PC-9 (cell line): ENCODE measurements at regions not wholly inside any gene's neighbourhood (a gene's known extent, or its start where the extent isn't known, plus 50 kb on each side); places are given as distances from the start of the nearest gene placed in this dataset.

Experiments used
- BruUV-seq: library from RNA; stranded (reverse); fragments of 400-500 nt; replicated peaks from 2 replicates; lab custom pipeline; 2021; lab: Mats Ljungman, UMichigan
- CTCF ChIA-PET: fragments of 300-600 bp; sonication (Branson Sonifier 250); formaldehyde crosslinking; loops from one replicate; lab custom pipeline; 2022; ENCODE audit warnings: antibody characterized with exemption; lab: Charles Lee
- POLR2A ChIA-PET: fragments of 300-600 bp; sonication (Branson Sonifier 250); formaldehyde crosslinking; loops from one replicate; lab custom pipeline; 2022; ENCODE audit warnings: antibody characterized with exemption; ENCODE audit not compliant: unreplicated experiment; lab: Charles Lee
- DNase-seq, 2 experiments: peaks; one replicate each; pipeline versions ENCODE4 v3.0.0 to v3.0.0-alpha.2; 2015 to 2022; ENCODE audit warnings: mixed read lengths in 1 of 2
- H2AFZ ChIP-seq: fragments of 200-600 bp; sonication (generic); 2 replicates; pipeline ENCODE4 v1.8.1; 2017; ENCODE audit warnings: antibody characterized with exemption
- H3F3A ChIP-seq: fragments of 200-600 bp; sonication (generic); 2 replicates; pipeline ENCODE4 v1.8.1; 2017; ENCODE audit warnings: antibody characterized with exemption, mild to moderate bottlenecking, low read depth; ENCODE audit not compliant: insufficient read depth
- H3K27ac ChIP-seq: fragments of 200-600 bp; sonication (generic); 2 replicates; pipeline ENCODE4 v1.6.1; 2016; ENCODE audit warnings: mixed run types
- H3K27me3 ChIP-seq: fragments of 200-600 bp; sonication (generic); 2 replicates; pipeline ENCODE4 v1.6.1; 2016; ENCODE audit warnings: low read depth, mixed run types; ENCODE audit not compliant: insufficient read depth
- H3K36me3 ChIP-seq: fragments of 200-600 bp; sonication (generic); 2 replicates; pipeline ENCODE4 v1.6.1; 2016; ENCODE audit warnings: low read depth, mixed run types
- H3K4me1 ChIP-seq: fragments of 200-600 bp; sonication (generic); replicated peaks from 2 replicates; pipeline ENCODE4 v1.6.1; 2016; ENCODE audit warnings: mixed run types; ENCODE audit not compliant: insufficient read depth
- H3K4me2 ChIP-seq: fragments of 200-600 bp; sonication (generic); 2 replicates; pipeline ENCODE4 v1.6.1; 2017; ENCODE audit warnings: mixed run types
- H3K4me3 ChIP-seq: fragments of 200-600 bp; sonication (generic); 2 replicates; pipeline ENCODE4 v1.6.1; 2016; ENCODE audit warnings: mixed run types
- H3K79me2 ChIP-seq: fragments of 200-600 bp; sonication (generic); 2 replicates; pipeline ENCODE4 v1.6.1; 2017; ENCODE audit warnings: low read depth, mixed run types
- H3K9me2 ChIP-seq: fragments of 200-600 bp; sonication (generic); 2 replicates; pipeline ENCODE4 v1.8.1; 2017; ENCODE audit warnings: mild to moderate bottlenecking; ENCODE audit not compliant: insufficient read depth
- H3K9me3 ChIP-seq: fragments of 200-600 bp; sonication (generic); 2 replicates; pipeline ENCODE4 v1.8.1; 2016; ENCODE audit warnings: low read depth; ENCODE audit not compliant: insufficient read depth
- H4K20me1 ChIP-seq: fragments of 200-600 bp; sonication (generic); 2 replicates; pipeline ENCODE4 v1.8.1; 2017; ENCODE audit not compliant: insufficient read depth
- CTCF ChIP-seq: fragments of 200-600 bp; sonication (generic); conservative IDR thresholded peaks from 2 replicates; pipeline ENCODE4 v1.6.1; 2017; ENCODE audit warnings: mixed run types, antibody characterized with exemption, mild to moderate bottlenecking, moderate library complexity
- EZH2 ChIP-seq: fragments of 200-600 bp; sonication (generic); IDR thresholded peaks from 2 replicates; pipeline ENCODE4 v1.8.0; 2017; ENCODE audit warnings: antibody characterized with exemption, low read depth
- intact Hi-C: fragments of 100-400 bp; cut with micrococcal nuclease; formaldehyde crosslinking; loops from one replicate; pipeline ENCODE4 v1.10.0; 2022; ENCODE audit not compliant: unreplicated experiment

- CTCF ChIA-PET = no interaction called here
- POLR2A ChIA-PET = no interaction called here
- no peaks in the 10 kb centered on the region for H3K36me3 ChIP-seq
- H3K9me2 ChIP-seq = no peaks in the 10 kb centered on the region
- no peaks in the 10 kb centered on the region for H3F3A ChIP-seq
- DNase-seq = no peak
- H3K9me3 ChIP-seq = no peaks in the 10 kb centered on the region
- H3K4me1 ChIP-seq = peaks cover 13% of the 10 kb centered on the region; the same call in 1 of the 2 replicates
- intact Hi-C loops = no loop called here
- no peak overlapping the region for H3K4me2 ChIP-seq
- H2AFZ ChIP-seq = no peak overlapping the region
- H3K27me3 ChIP-seq = no peaks in the 10 kb centered on the region
- TF ChIP-seq CTCF (no peak), EZH2 (no peak)
- no peak overlapping the region for H3K4me3 ChIP-seq
- H3K79me2 ChIP-seq = no peaks in the 10 kb centered on the region
- BruUV-seq = no TSS peak
- no peaks in the 10 kb centered on the region for H4K20me1 ChIP-seq
- H3K27ac ChIP-seq = no peak overlapping the region
Measured at GRCh38 chr11:21912285-21912684, 280.6 kb upstream of the ANO5 start.

GRCh38 chr11:21921151-21921550 lies 271.7 kb upstream of the ANO5 start:
- ChIA-PET CTCF (interaction anchor here (0.6 kb wide), 1 partner anchor 18 kb away, joined by 5 read pairs; no protein-coding TSS in a partner anchor), POLR2A (no interaction called here)
- intact Hi-C loops = no loop called here
- no peaks in the 10 kb centered on the region for H3K27me3 ChIP-seq
- no TSS peak for BruUV-seq
- no peak for TF ChIP-seq CTCF
- no peak for TF ChIP-seq EZH2
- no peak overlapping the region for H3K4me2 ChIP-seq
- no peaks in the 10 kb centered on the region for H3K9me2 ChIP-seq
- no peaks in the 10 kb centered on the region for H3K4me1 ChIP-seq
- H3F3A ChIP-seq = no peaks in the 10 kb centered on the region
- H3K79me2 ChIP-seq = no peaks in the 10 kb centered on the region
- H3K27ac ChIP-seq = no peak overlapping the region
- no peaks in the 10 kb centered on the region for H3K36me3 ChIP-seq
- H2AFZ ChIP-seq = no peak overlapping the region
- H4K20me1 ChIP-seq = no peaks in the 10 kb centered on the region
- H3K9me3 ChIP-seq = no peaks in the 10 kb centered on the region
- H3K4me3 ChIP-seq = no peak overlapping the region
- DNase-seq = no peak

GRCh38 chr11:21924262-21924661 lies 268.6 kb upstream of the ANO5 start:
- no peak overlapping the region for H3K4me2 ChIP-seq
- intact Hi-C loops = no loop called here
- H2AFZ ChIP-seq = no peak overlapping the region
- no peaks in the 10 kb centered on the region for H3K9me2 ChIP-seq
- H3K27me3 ChIP-seq = no peaks in the 10 kb centered on the region
- TF ChIP-seq CTCF (no peak), EZH2 (no peak)
- H3K27ac ChIP-seq = no peak overlapping the region
- CTCF ChIA-PET = no interaction called here
- no peak for DNase-seq
- no peaks in the 10 kb centered on the region for H3F3A ChIP-seq
- H3K4me3 ChIP-seq = no peak overlapping the region
- H3K9me3 ChIP-seq = no peaks in the 10 kb centered on the region
- POLR2A ChIA-PET = no interaction called here
- H3K36me3 ChIP-seq = no peaks in the 10 kb centered on the region
- no peaks in the 10 kb centered on the region for H3K79me2 ChIP-seq
- H4K20me1 ChIP-seq = no peaks in the 10 kb centered on the region
- H3K4me1 ChIP-seq = no peaks in the 10 kb centered on the region
- no TSS peak for BruUV-seq
